Cardiac muscle cell (in vitro differentiated cells and primary cell): ENCODE measurements at regions not wholly inside any gene's neighbourhood (a gene's known extent, or its start where the extent isn't known, plus 50 kb on each side); places are given as distances from the start of the nearest gene placed in this dataset.
A peak's percentile ranks its signal among the peaks of the same experiment; 100 is the strongest.

Experiments used
- DNase-seq, 2 donors: peaks; one replicate each; pipeline versions ENCODE4 v3.0.0 to v3.0.0-alpha.2; 2010 to 2017; ENCODE audit warnings: low read depth in 1 of 2, low spot score in 1 of 2
- H3K27ac ChIP-seq: fragments of 200-600 bp; sonication (generic); 2 replicates; pipeline ENCODE4 v1.5.1; 2016
- H3K27me3 ChIP-seq: fragments of 200-600 bp; sonication (generic); 2 replicates; pipeline ENCODE4 v1.6.0; 2016; ENCODE audit warnings: control low read depth
- H3K36me3 ChIP-seq: fragments of 200-600 bp; sonication (generic); 2 replicates; pipeline ENCODE4 v1.5.1; 2016; ENCODE audit warnings: control low read depth
- H3K4me1 ChIP-seq: fragments of 200-600 bp; sonication (generic); 2 replicates; pipeline ENCODE4 v1.8.1; 2017; ENCODE audit warnings: low read depth, mild to moderate bottlenecking, mixed run types
- H3K4me3 ChIP-seq: fragments of 200-600 bp; sonication (generic); 2 replicates; pipeline ENCODE4 v1.5.1; 2016; ENCODE audit warnings: mild to moderate bottlenecking
- H3K9me3 ChIP-seq: fragments of 200-600 bp; sonication (generic); 2 replicates; pipeline ENCODE4 v1.5.1; 2017; ENCODE audit warnings: low read depth, mild to moderate bottlenecking, control low read depth
- TF ChIP-seq, protein P1 (sequence below): IDR thresholded peaks from 2 replicates; pipeline ENCODE4 v1.5.1; 2012; ENCODE audit warnings: low read depth, mild to moderate bottlenecking, low read length

DNA sequence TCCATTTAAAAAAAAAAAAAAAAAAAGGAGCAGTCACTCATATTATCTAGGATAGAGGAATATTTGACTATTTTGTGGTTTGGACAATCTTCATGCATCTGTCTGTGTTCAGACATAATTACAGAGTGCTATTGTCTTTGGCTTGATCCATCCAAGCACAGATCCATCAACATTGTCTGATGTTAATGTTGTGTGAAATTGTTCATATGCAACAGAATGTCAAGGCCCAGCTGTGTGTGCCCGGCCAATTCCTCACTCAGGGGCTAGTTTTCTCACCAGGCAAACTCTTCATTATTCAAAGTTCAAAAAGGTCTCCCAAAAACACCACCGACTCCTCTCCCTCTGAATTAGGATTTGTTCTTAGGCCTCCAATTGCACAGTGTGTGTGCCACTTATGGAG, 324.9 kb upstream of the TMTC1 start:
- Histone ChIP-seq H3K4me1 (no peaks in the 10 kb centered on the region), H3K36me3 (no peaks in the 10 kb centered on the region), H3K27ac (no peak overlapping the region), H3K27me3 (no peaks in the 10 kb centered on the region), H3K4me3 (no peak overlapping the region), H3K9me3 (no peaks in the 10 kb centered on the region)
- DNase-seq = no peak
- TF ChIP-seq, protein P1, sequence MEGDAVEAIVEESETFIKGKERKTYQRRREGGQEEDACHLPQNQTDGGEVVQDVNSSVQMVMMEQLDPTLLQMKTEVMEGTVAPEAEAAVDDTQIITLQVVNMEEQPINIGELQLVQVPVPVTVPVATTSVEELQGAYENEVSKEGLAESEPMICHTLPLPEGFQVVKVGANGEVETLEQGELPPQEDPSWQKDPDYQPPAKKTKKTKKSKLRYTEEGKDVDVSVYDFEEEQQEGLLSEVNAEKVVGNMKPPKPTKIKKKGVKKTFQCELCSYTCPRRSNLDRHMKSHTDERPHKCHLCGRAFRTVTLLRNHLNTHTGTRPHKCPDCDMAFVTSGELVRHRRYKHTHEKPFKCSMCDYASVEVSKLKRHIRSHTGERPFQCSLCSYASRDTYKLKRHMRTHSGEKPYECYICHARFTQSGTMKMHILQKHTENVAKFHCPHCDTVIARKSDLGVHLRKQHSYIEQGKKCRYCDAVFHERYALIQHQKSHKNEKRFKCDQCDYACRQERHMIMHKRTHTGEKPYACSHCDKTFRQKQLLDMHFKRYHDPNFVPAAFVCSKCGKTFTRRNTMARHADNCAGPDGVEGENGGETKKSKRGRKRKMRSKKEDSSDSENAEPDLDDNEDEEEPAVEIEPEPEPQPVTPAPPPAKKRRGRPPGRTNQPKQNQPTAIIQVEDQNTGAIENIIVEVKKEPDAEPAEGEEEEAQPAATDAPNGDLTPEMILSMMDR = no peak

DNA sequence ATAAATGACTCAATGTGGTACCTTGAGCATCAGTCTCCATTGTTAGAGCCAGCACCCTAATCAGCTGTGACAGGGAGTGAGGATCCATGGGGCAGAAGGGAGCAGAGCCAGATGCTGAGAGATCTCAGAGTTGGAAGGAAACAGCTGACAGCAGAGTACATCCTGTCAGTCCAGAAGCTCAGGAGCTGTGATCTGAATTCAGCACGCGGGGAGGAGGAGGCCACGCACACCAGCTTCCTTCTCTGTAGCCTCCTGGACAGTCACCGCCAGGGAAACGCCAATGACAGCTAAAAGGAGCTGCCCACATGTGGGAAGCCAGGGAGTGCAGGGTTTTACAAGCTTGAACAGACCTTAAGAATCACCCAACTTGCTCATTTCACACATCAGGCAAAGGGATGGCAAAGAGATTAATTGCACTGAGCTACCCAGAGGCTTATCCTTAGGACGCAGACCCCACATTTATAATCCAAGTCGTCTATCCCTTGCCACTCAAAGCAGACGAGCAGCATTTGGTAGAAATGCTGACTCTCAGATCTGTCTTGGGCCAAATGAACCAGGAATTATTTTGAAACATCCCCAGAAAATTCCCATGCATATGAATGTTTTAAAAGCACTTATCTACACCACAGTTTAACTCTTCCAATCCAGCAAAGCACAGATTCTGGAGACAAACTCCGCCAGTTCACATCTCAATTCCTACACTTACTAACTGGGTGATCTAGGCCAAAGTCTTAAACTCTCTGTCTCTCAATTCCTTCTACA, 322.6 kb upstream of the TMTC1 start:
- TF ChIP-seq, protein P1 = no peak
- no peaks in the 10 kb centered on the region for H3K27me3 ChIP-seq
- H3K4me1 ChIP-seq = no peaks in the 10 kb centered on the region
- H3K9me3 ChIP-seq = no peaks in the 10 kb centered on the region
- no peaks in the 10 kb centered on the region for H3K36me3 ChIP-seq
- DNase-seq = peak in 1 of 2 donors; percentile 6
- no peak overlapping the region for H3K27ac ChIP-seq
- no peak overlapping the region for H3K4me3 ChIP-seq

DNA sequence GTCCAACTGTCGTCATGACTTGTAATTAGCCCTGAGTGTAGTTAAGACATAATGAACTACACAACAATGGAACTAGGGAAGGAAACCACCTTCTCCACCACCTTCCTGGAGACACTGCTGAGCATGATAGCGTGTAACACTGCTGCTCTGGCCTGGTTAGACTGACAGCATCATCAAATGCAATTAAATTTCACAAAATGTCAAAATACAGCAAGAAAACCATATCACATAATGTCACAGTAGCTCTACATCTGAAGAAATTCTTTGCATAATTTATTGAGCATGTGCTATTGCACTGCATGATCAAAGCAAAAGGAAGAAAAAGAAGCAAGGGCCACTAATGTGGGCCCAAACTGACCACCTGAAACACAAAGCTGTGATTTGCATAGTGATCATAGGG, 321.8 kb upstream of the TMTC1 start:
- Histone ChIP-seq H3K4me3 (no peak overlapping the region), H3K27ac (no peak overlapping the region), H3K4me1 (no peaks in the 10 kb centered on the region), H3K9me3 (no peaks in the 10 kb centered on the region), H3K36me3 (no peaks in the 10 kb centered on the region), H3K27me3 (no peaks in the 10 kb centered on the region)
- TF ChIP-seq, protein P1 = no peak
- DNase-seq = no peak

- TF ChIP-seq, protein P1 = no peak
- Histone ChIP-seq H3K36me3 (no peaks in the 10 kb centered on the region), H3K4me1 (no peaks in the 10 kb centered on the region), H3K4me3 (no peak overlapping the region), H3K27me3 (no peaks in the 10 kb centered on the region), H3K9me3 (no peaks in the 10 kb centered on the region), H3K27ac (no peak overlapping the region)
- DNase-seq = no peak
Observed at GRCh38 chr12:30104971-30105370, 321.2 kb upstream of the TMTC1 start.

DNA sequence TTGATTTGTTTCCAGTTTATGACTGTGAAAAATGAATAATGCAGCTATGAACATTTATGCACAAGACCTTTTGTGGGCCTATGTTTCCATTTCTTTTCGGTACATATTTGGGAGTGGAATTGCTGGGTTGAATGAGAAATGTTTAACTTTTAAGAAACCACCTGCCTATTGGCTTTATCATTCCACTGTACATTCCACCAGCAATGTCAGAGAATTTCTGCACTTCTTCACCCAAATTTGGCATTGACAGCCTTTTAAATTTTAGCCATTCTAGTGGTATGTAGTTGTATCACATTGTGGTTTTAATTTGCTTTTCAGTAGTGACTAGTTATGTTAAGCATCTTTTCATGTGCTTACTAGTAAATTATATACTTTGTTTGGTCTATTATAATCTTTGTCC, 317.0 kb upstream of the TMTC1 start:
- no peaks in the 10 kb centered on the region for H3K4me1 ChIP-seq
- TF ChIP-seq, protein P1 = no peak
- H3K27ac ChIP-seq = no peak overlapping the region
- H3K4me3 ChIP-seq = no peak overlapping the region
- no peaks in the 10 kb centered on the region for H3K27me3 ChIP-seq
- no peaks in the 10 kb centered on the region for H3K36me3 ChIP-seq
- DNase-seq = peak in 1 of 2 donors; percentile 6
- H3K9me3 ChIP-seq = no peaks in the 10 kb centered on the region

- no peak for DNase-seq
- Histone ChIP-seq H3K27ac (no peak overlapping the region), H3K9me3 (no peaks in the 10 kb centered on the region), H3K27me3 (no peaks in the 10 kb centered on the region), H3K36me3 (no peaks in the 10 kb centered on the region), H3K4me1 (no peaks in the 10 kb centered on the region), H3K4me3 (no peak overlapping the region)
- TF ChIP-seq, protein P1 = no peak
Observed at GRCh38 chr12:30098677-30099076, 314.9 kb upstream of the TMTC1 start.
